ENCODE measurements at regions not wholly inside any gene's neighbourhood (a gene's known extent, or its start where the extent isn't known, plus 50 kb on each side); places are given as distances from the start of the nearest gene placed in this dataset.

GRCh38 chr9:18127499-18127875, 346.5 kb upstream of the ADAMTSL1 start:
- Histone ChIP-seq H3K9me3 (replicated peaks; ENCODE audit: control insufficient read depth, insufficient read depth, low read length) (no peaks in the 10 kb centered on the region), H3K4me2 (ENCODE audit: insufficient read depth, low read length) (no peak overlapping the region), H3K79me2 (ENCODE audit: control insufficient read depth, insufficient read depth, low read length) (no peaks in the 10 kb centered on the region), H4K20me1 (replicated peaks; ENCODE audit: control insufficient read depth, extremely low read depth, insufficient read depth, low read length) (no peaks in the 10 kb centered on the region), H2AFZ (ENCODE audit: low read depth, low read length) (no peak overlapping the region), H3K27ac (ENCODE audit: insufficient read depth, low read depth, low read length) (no peak overlapping the region), H3K4me1 (ENCODE audit: control insufficient read depth, extremely low read depth, insufficient read depth, low read length) (no peaks in the 10 kb centered on the region), H3K27me3 (ENCODE audit: control insufficient read depth in 2 of 2, insufficient read depth in 2 of 2, low read length in 2 of 2) (no peaks in the 10 kb centered on the region), H3K36me3 (ENCODE audit: control insufficient read depth in 2 of 2, extremely low read depth in 1 of 2, insufficient read depth in 2 of 2, low read length in 2 of 2) (no peaks in the 10 kb centered on the region), H3K9ac (replicated peaks; ENCODE audit: extremely low read depth, insufficient read depth, low read length) (no peak overlapping the region), H3K4me3 (replicated peaks in 1 of 3; ENCODE audit: insufficient read depth in 1 of 3, low read depth in 1 of 3, low read length in 3 of 3) (no peak overlapping the region), H3K9me1 (replicated peaks; ENCODE audit: control insufficient read depth, extremely low read depth, insufficient read depth, low read length) (no peaks in the 10 kb centered on the region)
- FAIRE-seq = no peak
- no peak for TF ChIP-seq POLR2AphosphoS5 (IDR thresholded peaks at IDR 0.05; ENCODE audit: insufficient read depth, low read depth, low read length)
- TF ChIP-seq FOS (IDR thresholded peaks at IDR 0.05; ENCODE audit: borderline replicate concordance, insufficient read depth, low read length) = no peak
- no peak for TF ChIP-seq MYC (IDR thresholded peaks at IDR 0.05; ENCODE audit: low read depth, low read length)
- no peak for TF ChIP-seq EZH2 (IDR thresholded peaks at IDR 0.05; ENCODE audit: borderline replicate concordance, low read depth, low read length, severe bottlenecking)
- no peak for TF ChIP-seq CTCF (IDR thresholded peaks at IDR 0.05; ENCODE audit: extremely low read depth in 1 of 2, insufficient read depth in 1 of 2, low read depth in 1 of 2, low read length in 2 of 2)
- no TSS peak for BruUV-seq (replicated peaks)
- dilution Hi-C loops (cut with MboI; ENCODE audit: extremely low pct_ligation_motif_present, low sequenced_read_pairs) = no loop called here
- intact Hi-C loops (cut with micrococcal nuclease) = no loop called here
- no peak for DNase-seq (ENCODE audit: low read depth, low spot score)
- ChIA-PET POLR2A (no interaction called here), CTCF (interaction anchor here (1.7 kb wide), 1 partner anchor 86 kb away, joined by 4 read pairs; no protein-coding TSS in a partner anchor)

GRCh38 chr9:18129809-18130334, 344.1 kb upstream of the ADAMTSL1 start:
- CTCF ChIA-PET = interaction anchor here (1.0 kb wide), 1 partner anchor 25 kb away, joined by 3 read pairs; no protein-coding TSS in a partner anchor
- TF ChIP-seq MYC (IDR thresholded peaks at IDR 0.05; ENCODE audit: low read depth, low read length) (no peak), MAX (IDR thresholded peaks at IDR 0.05; ENCODE audit: insufficient read depth, insufficient read length) (no peak), CTCF (IDR thresholded peaks at IDR 0.05; ENCODE audit: extremely low read depth in 1 of 2, insufficient read depth in 1 of 2, low read depth in 1 of 2, low read length in 2 of 2) (no peak), FOS (IDR thresholded peaks at IDR 0.05; ENCODE audit: borderline replicate concordance, insufficient read depth, low read length) (no peak)
- H3K9ac ChIP-seq (replicated peaks; ENCODE audit: extremely low read depth, insufficient read depth, low read length) = no peak overlapping the region
- H3K9me1 ChIP-seq (replicated peaks; ENCODE audit: control insufficient read depth, extremely low read depth, insufficient read depth, low read length) = no peaks in the 10 kb centered on the region
- dilution Hi-C loops (cut with MboI; ENCODE audit: extremely low pct_ligation_motif_present, low sequenced_read_pairs) = no loop called here
- H3K4me1 ChIP-seq (ENCODE audit: control insufficient read depth, extremely low read depth, insufficient read depth, low read length) = no peaks in the 10 kb centered on the region
- H4K20me1 ChIP-seq (replicated peaks; ENCODE audit: control insufficient read depth, extremely low read depth, insufficient read depth, low read length) = no peaks in the 10 kb centered on the region
- H2AFZ ChIP-seq (ENCODE audit: low read depth, low read length) = no peak overlapping the region
- H3K4me3 ChIP-seq (replicated peaks in 1 of 3; ENCODE audit: insufficient read depth in 1 of 3, low read depth in 1 of 3, low read length in 3 of 3) = no peak overlapping the region
- H3K79me2 ChIP-seq (ENCODE audit: control insufficient read depth, insufficient read depth, low read length) = no peaks in the 10 kb centered on the region
- FAIRE-seq (no peak), DNase-seq (ENCODE audit: low read depth, low spot score) (no peak)
- POLR2A ChIA-PET = no interaction called here
- no peaks in the 10 kb centered on the region for H3K27me3 ChIP-seq (ENCODE audit: control insufficient read depth in 2 of 2, insufficient read depth in 2 of 2, low read length in 2 of 2)
- no TSS peak for BruUV-seq (replicated peaks)
- no peaks in the 10 kb centered on the region for H3K36me3 ChIP-seq (ENCODE audit: control insufficient read depth in 2 of 2, extremely low read depth in 1 of 2, insufficient read depth in 2 of 2, low read length in 2 of 2)
- H3K27ac ChIP-seq (ENCODE audit: insufficient read depth, low read depth, low read length) = no peak overlapping the region
- no peaks in the 10 kb centered on the region for H3K9me3 ChIP-seq (replicated peaks; ENCODE audit: control insufficient read depth, insufficient read depth, low read length)
- H3K4me2 ChIP-seq (ENCODE audit: insufficient read depth, low read length) = no peak overlapping the region
- intact Hi-C loops (cut with micrococcal nuclease) = no loop called here
